Transverse colon (tissue), 4 donors: ENCODE measurements at regions not wholly inside any gene's neighbourhood (a gene's known extent, or its start where the extent isn't known, plus 50 kb on each side); places are given as distances from the start of the nearest gene placed in this dataset.

ENCODE experiments used
- DNase-seq: peaks from one replicate; pipeline ENCODE4 v3.0.0-alpha.2; 2019
- H3K27ac ChIP-seq, 4 donors: fragments of 200-600 bp; sonication (generic); 2 replicates each; pipeline ENCODE4 v1.5.1; 2016 to 2018; ENCODE audit warnings: inconsistent platforms in 4 of 4
- H3K27me3 ChIP-seq: fragments of 200-600 bp; sonication (generic); 2 replicates; pipeline ENCODE4 v1.5.1; 2017; ENCODE audit warnings: inconsistent platforms
- H3K36me3 ChIP-seq, 4 donors: fragments of 200-600 bp; sonication (generic); 2 replicates each; pipeline ENCODE4 v1.5.1; 2017 to 2019; ENCODE audit warnings: inconsistent platforms in 4 of 4
- H3K4me1 ChIP-seq, 4 donors: fragments of 200-600 bp; sonication (generic); 2 replicates each; pipeline ENCODE4 v1.5.1; 2017 to 2020; ENCODE audit warnings: inconsistent platforms in 4 of 4
- H3K4me3 ChIP-seq, 4 donors: fragments of 200-600 bp; sonication (generic); 1 replicate in 1 of 4; 2 replicates in 3 of 4; pipeline versions ENCODE4 v1.5.1 to v1.6.1; 2017 to 2019; ENCODE audit warnings: inconsistent platforms in 4 of 4
- H3K9me3 ChIP-seq, 2 donors: fragments of 200-600 bp; sonication (generic); 2 replicates each; pipeline ENCODE4 v1.5.1; 2017 to 2019; ENCODE audit warnings: inconsistent platforms in 2 of 2
- EP300 ChIP-seq: sonication (generic); formaldehyde crosslinking; IDR thresholded peaks from one replicate; pipeline ENCODE4 v1.6.1; 2017; ENCODE audit warnings: antibody characterized with exemption, low read depth
- POLR2A ChIP-seq: fragments of 450-650 bp; IDR thresholded peaks from one replicate; pipeline ENCODE4 v1.6.1; 2016; ENCODE audit warnings: antibody characterized with exemption, mild to moderate bottlenecking, moderate library complexity
- POLR2AphosphoS5 ChIP-seq, 3 donors: sonication (generic); formaldehyde crosslinking; IDR thresholded peaks; one replicate each; pipeline ENCODE4 v1.6.1; 2016; ENCODE audit warnings: antibody characterized with exemption in 3 of 3
- WGBS, 2 donors: methylation state at CpG; one replicate each; pipeline ENCODE4 v1.1.5; 2018; ENCODE audit warnings: low coverage in 1 of 2; 5-methylcytosine and 5-hydroxymethylcytosine counted together
- in situ Hi-C, 4 donors: fragments of 200-750 bp; cut with MboI; loops; one replicate each; pipeline versions ENCODE4 v1.15.0 to v1.15.1; 2017; ENCODE audit warnings: low sequenced_read_pairs in 3 of 4, low pct_ligation_motif_present in 1 of 4, low pct_unique_long_range_greater_than_20kb in 1 of 4
- intact Hi-C: fragments of 100-400 bp; cut with DNase I; formaldehyde crosslinking; loops from one replicate; pipeline ENCODE4 v1.15.1; 2023; ENCODE audit warnings: low total_unique reads
- TF ChIP-seq, protein P1 (sequence below), 5 experiments: fragments of 200-600 bp in 3 of 5; fragments of 450-650 bp in 2 of 5; sonication (generic) in 3 of 5; IDR thresholded peaks; 1 replicate in 2 of 5; 2 replicates in 3 of 5; pipeline ENCODE4 v1.5.1; 2016 to 2017; ENCODE audit warnings: antibody characterized with exemption in 5 of 5, inconsistent platforms in 3 of 5, mild to moderate bottlenecking in 2 of 5, moderate library complexity in 1 of 5

DNA sequence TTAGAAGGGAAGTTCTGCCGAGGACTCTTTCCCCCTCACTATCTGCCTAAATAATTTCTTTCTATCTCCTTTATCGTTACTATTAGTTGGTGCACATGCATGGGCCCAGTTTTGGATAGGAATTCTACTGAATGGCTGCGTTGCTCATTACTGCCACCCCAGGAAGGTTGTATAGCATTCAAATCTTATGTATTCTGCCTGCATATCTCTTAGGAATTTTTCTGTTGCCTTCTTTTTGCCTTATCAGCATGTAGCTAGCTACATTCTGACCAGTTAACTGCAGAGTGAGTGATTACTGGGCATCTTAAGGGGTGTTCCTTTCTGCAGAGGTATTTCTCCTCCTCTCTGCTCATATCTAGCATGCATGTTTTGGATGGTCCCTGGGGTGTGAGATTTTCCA is 239.6 kb downstream of the TDRD15 start:
- in situ Hi-C loops, result no loop called here
- DNase-seq, result no peak
- TF ChIP-seq, protein P1, sequence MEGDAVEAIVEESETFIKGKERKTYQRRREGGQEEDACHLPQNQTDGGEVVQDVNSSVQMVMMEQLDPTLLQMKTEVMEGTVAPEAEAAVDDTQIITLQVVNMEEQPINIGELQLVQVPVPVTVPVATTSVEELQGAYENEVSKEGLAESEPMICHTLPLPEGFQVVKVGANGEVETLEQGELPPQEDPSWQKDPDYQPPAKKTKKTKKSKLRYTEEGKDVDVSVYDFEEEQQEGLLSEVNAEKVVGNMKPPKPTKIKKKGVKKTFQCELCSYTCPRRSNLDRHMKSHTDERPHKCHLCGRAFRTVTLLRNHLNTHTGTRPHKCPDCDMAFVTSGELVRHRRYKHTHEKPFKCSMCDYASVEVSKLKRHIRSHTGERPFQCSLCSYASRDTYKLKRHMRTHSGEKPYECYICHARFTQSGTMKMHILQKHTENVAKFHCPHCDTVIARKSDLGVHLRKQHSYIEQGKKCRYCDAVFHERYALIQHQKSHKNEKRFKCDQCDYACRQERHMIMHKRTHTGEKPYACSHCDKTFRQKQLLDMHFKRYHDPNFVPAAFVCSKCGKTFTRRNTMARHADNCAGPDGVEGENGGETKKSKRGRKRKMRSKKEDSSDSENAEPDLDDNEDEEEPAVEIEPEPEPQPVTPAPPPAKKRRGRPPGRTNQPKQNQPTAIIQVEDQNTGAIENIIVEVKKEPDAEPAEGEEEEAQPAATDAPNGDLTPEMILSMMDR (IDR thresholded peaks at IDR 0.05), result no peak
- no peak for TF ChIP-seq POLR2A
- no peak for TF ChIP-seq POLR2AphosphoS5 (IDR thresholded peaks at IDR 0.05)
- TF ChIP-seq EP300, result no peak
- Histone ChIP-seq H3K27ac (no peak overlapping the region), H3K4me3 (no peak overlapping the region), H3K27me3 (no peaks in the 10 kb centered on the region), H3K4me1 (no peaks in the 10 kb centered on the region), H3K9me3 (no peaks in the 10 kb centered on the region), H3K36me3 (no peaks in the 10 kb centered on the region)
- intact Hi-C loops, result no loop called here
- 63 to 89% methylated on average over 3 of the region's 3 CpGs for WGBS, 2 donors

DNA sequence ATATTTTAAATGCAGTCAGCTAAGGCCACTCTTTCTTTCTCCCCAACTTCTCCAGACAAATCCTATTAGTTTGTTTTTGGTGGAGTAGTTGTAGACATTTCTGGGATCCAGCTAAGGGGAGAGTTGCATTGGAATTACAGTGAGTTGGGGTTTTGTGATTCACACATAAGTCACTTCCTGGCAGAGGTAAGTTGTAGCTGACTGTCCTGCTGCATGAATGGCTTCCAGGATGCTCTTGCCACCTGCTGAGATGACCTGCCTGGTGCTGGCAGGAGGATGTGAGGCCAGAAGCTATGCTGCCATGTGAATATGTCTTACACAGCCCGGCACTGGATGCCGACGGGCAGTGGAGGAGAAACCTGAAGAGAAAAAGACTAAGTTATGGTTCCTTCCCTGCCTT is 243.7 kb downstream of the TDRD15 start:
- H3K4me3 ChIP-seq, result no peak overlapping the region
- in situ Hi-C loops (no loop called here), intact Hi-C loops (no loop called here)
- H3K9me3 ChIP-seq, result no peaks in the 10 kb centered on the region
- H3K27ac ChIP-seq, result no peak overlapping the region
- DNase-seq, result no peak
- H3K27me3 ChIP-seq, result no peaks in the 10 kb centered on the region
- no peak for TF ChIP-seq EP300
- no peak for TF ChIP-seq POLR2AphosphoS5 (IDR thresholded peaks at IDR 0.05)
- no peak for TF ChIP-seq POLR2A
- TF ChIP-seq, protein P1 (IDR thresholded peaks at IDR 0.05), result no peak
- WGBS, 2 donors, result 94% methylated on average over 3 of the region's 3 CpGs; no CpG with 5 or more reads in 1 of the 2 donors
- H3K4me1 ChIP-seq, result no peaks in the 10 kb centered on the region
- H3K36me3 ChIP-seq, result no peaks in the 10 kb centered on the region

DNA sequence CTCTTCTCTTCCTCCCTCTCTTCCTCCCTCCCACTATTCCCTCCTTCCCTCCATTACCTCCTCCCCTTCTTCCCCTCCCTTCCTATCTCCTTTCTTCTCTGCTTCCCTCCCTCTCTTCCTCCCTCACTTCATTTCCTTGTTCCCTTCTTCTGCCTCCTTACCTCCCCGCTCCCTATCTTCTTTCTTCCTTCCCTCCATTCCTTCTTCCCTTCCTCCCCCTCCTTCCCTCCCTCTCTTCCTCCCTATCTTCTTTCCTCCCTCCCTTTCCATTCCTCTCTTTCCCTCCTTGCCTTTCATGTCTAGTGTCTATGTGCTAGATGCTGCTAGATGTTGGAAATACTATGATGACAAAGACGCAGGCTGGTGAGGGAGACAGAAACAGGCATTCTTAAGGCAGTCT is 246.0 kb downstream of the TDRD15 start:
- in situ Hi-C loops, result no loop called here
- intact Hi-C loops, result no loop called here
- Histone ChIP-seq H3K4me3 (no peak overlapping the region), H3K4me1 (no peaks in the 10 kb centered on the region), H3K27me3 (no peaks in the 10 kb centered on the region), H3K9me3 (no peaks in the 10 kb centered on the region), H3K36me3 (no peaks in the 10 kb centered on the region), H3K27ac (no peak overlapping the region)
- 82 to 100% methylated on average over 1 to 2 of the region's 2 CpGs for WGBS, 2 donors
- TF ChIP-seq EP300 (no peak), POLR2A (no peak), POLR2AphosphoS5 (IDR thresholded peaks at IDR 0.05) (no peak)
- TF ChIP-seq, protein P1 (IDR thresholded peaks at IDR 0.05), result no peak
- no peak for DNase-seq

DNA sequence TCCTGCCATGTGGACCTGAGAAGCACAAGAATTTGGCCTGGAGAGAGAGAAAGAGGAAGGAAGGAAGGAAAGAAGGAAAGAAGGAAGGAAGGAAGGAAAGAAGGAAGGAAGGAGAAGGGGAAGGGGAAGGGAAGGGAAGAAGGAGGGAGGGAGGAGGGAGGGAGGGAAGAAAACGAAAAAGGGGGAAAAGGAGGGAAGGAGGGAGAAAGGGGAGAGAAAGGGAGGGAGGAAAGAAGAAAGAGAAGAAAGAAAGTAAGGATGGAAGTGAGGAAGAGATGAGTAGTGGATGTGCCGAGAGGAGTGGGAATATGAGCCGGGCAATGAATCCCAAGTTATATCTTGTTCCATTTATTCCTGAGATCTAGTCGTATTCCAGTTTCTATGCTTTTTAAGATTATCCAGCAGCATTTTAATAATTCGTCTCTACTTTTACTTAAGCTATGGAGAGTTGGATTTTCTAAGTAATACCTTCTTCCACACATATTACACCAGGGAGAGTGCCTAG is 247.8 kb downstream of the TDRD15 start:
- in situ Hi-C loops, result no loop called here
- no peak overlapping the region for H3K27ac ChIP-seq
- H3K27me3 ChIP-seq, result no peaks in the 10 kb centered on the region
- no peaks in the 10 kb centered on the region for H3K9me3 ChIP-seq
- intact Hi-C loops, result no loop called here
- no peaks in the 10 kb centered on the region for H3K36me3 ChIP-seq
- no peaks in the 10 kb centered on the region for H3K4me1 ChIP-seq
- DNase-seq, result no peak
- 79 to 94% methylated on average over 5 of the region's 5 CpGs for WGBS, 2 donors
- no peak overlapping the region for H3K4me3 ChIP-seq
- no peak for TF ChIP-seq EP300
- TF ChIP-seq, protein P1 (IDR thresholded peaks at IDR 0.05), result no peak
- no peak for TF ChIP-seq POLR2A
- TF ChIP-seq POLR2AphosphoS5 (IDR thresholded peaks at IDR 0.05), result no peak
